NCI-H187 (cell line): ENCODE measurements at regions not wholly inside any gene's neighbourhood (a gene's known extent, or its start where the extent isn't known, plus 50 kb on each side); places are given as distances from the start of the nearest gene placed in this dataset.
A peak's percentile ranks its signal among the peaks of the same experiment; 100 is the strongest.
"Not testable (repeated sequence)": the region's sequence is repeated elsewhere in the genome, so short reads cannot be mapped to it uniquely, and the experiment has no call there.

ENCODE experiments used
- DNase-seq, 2 experiments: peaks; one replicate each; lab custom pipeline; 2025; lab: John Stamatoyannopoulos, UW

DNA sequence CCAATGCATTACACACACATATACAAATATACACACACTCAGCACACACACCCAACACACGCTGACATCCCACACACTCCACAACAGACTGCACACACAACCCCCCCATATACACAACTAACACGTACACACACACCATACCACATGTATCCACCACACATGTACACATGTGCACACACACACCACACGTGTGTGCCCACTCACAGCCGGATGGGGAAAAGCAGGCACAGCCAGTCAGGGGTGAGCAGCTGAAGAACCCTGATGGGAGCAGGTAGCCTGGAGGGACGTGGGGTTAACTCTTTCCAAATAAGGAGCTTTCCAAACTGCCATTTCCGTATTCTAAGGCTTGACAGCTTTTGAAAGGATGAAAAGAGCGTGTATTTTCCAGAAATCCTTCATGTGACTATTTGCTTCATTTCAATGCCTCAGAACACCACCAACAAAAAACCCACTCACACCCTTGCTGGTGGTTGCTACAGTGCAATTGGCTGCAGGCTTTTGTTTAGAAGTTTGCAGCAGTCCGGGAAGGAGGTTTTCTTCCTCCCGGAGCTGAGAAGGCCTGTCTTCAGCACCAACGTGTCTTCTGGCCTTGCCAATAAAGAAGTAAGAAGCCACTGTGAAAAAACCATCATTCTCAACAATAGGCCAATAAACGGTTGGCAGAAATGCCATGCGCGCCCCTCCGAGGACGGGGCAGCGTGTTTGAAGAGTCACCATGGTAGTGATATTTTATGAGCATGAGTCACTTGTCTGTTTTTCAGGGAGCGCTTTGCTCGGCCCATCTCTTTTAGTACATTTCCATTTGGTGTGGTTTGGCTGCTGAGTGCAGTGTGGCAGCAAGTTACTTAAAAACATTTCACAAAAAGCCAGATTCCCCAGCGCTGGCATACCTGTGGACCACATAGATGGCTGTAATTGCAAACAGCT, 131.3 kb upstream of the GMDS start:
- no peak for DNase-seq

DNA sequence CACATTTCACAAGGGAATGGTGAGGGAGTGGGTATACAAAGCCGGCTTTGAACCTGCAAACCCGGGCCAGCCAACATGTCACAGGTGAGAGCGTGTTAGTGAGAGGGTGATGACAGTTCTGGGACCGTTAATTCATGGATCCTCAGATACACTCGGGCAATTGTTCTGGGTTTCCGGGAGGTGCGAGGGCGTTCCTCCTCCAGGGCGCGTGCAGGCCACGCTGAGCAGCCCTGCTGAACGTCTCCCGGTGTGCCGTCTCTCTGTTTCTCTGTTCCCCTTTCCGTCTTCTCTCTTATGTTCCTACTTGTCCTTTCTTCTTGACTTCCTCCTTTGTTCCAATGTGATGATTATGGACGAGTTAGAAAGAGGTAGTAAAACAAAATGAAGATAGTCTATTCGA, 130.0 kb upstream of the GMDS start:
- no peak for DNase-seq

DNA sequence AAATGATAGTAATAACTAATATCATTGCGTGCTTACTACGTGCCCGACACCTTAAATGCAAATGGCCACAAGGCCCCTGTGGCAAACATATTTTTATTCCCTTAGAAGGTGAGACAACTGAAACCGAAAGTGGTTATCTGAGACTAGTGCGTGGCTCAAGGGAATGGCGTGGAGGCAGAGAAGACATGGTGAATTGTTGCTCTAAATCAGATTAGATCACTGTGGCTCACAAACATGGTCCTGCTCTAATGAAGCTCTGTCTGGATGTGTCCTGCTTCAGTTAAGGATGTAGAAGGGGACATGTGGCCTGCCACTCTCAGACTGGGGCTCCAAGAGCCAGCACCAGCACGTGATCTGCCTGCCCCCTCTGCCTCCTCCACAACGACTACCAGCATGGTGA, 124.2 kb upstream of the GMDS start:
- no peak for DNase-seq

- no peak for DNase-seq
Observed at GRCh38 chr6:2363211-2363610, 117.8 kb upstream of the GMDS start.

DNA sequence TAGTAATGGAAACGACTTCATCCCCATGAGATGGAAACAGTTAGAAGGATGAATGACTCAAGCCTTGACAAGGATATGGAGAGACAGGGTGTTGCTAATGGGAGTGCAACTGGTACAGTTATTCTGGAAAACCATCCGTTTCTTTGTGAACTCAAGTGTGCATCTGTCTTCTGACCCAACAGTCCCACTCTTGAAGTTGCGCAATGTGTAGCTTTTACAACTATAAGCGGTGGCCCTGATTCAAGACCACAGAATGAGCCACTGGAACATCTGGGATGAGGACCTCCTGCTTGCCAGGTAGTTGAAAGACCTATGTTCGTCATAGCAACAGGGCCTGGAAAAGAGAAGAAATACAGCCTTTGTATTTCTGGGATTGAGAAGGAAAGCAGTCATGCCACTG, 115.8 kb upstream of the GMDS start:
- DNase-seq = no peak

DNA sequence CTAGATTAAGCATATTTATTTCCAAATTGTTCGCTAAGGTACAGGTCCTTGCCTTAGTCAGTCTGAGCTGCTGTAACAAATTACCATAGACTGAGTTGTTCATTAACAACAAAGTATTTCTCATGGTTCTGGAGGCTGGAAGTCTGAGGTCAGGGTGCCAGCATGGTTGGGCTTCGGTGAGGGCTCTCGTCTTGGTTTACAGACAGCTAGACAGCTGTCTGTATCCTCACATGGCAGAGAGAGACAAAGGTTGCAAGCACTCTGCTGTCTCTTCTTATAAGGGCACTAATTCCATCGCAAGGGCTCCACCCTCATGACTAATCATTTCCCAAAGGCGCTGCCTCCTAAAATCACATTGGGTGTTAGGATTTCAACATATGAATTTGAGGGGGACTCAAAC, 115.3 kb upstream of the GMDS start:
- DNase-seq = no peak

DNA sequence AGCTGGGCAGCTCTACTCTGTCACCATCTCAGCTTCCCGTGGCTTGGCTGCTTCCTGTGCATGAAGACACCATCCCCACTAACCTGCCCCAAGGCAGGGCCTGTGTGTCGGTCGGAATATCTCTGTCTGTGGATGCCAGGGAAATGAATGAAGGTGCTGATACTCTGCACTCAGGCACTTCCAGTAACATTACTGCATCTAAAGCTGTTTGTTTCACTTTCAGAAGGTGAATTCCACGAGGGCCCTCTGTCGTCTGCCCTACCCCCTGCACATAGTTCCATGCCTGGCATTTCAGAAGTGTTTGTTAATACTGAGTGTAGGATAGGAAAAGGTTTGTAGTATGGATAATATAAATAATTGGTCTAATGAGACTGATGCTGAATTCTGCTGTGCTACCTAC, 114.7 kb upstream of the GMDS start:
- DNase-seq = no peak

GRCh38 chr6:2355150-2355549, 109.7 kb upstream of the GMDS start:
- no peak for DNase-seq

DNA sequence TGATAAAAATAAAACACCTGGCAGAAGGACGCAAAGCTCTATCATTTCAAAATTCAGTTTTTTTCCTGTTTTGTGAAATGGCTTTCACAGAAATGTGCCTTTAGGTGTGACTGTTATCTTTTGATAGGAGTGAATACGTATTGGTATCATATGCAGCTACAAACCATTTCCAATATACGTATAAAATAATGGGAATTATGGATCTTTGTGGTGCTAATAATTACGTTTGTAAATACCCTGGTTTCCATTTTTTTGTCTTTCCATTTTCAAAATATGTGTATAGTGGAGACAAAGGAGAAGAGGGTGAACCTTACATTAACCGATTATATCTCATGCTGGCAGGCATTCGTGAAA, 108.7 kb upstream of the GMDS start:
- no peak for DNase-seq

GRCh38 chr6:2353412-2354137, 108.2 kb upstream of the GMDS start:
- peak; percentile 13 to 39 for DNase-seq

- no peak for DNase-seq
Observed at GRCh38 chr6:2351807-2352431, 106.5 kb upstream of the GMDS start.

- no peak for DNase-seq
Observed at GRCh38 chr6:2351090-2351489, 105.7 kb upstream of the GMDS start.

DNA sequence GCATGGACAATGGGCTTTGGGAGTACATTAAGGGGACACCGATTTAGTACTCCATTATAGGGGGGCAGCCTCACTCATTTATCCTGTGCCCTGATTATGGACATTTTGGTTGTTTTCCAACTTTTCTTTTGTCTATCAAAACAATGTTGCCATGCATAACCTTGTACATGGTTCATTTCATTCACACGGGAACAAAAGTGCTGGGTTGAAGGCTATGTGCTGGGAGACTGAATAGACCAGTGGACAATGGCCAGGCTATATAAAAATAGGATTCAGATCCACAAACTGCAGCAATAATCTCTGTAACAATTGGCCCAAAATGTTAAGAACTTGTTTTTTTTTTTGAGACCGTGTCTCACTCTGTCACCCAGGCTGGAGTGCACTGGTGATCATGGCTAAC, 100.7 kb upstream of the GMDS start:
- no peak for DNase-seq

- DNase-seq = no peak
Observed at GRCh38 chr6:2344319-2344905, 99.0 kb upstream of the GMDS start.

GRCh38 chr6:2327591-2327990, 82.2 kb upstream of the GMDS start:
- no peak for DNase-seq

DNA sequence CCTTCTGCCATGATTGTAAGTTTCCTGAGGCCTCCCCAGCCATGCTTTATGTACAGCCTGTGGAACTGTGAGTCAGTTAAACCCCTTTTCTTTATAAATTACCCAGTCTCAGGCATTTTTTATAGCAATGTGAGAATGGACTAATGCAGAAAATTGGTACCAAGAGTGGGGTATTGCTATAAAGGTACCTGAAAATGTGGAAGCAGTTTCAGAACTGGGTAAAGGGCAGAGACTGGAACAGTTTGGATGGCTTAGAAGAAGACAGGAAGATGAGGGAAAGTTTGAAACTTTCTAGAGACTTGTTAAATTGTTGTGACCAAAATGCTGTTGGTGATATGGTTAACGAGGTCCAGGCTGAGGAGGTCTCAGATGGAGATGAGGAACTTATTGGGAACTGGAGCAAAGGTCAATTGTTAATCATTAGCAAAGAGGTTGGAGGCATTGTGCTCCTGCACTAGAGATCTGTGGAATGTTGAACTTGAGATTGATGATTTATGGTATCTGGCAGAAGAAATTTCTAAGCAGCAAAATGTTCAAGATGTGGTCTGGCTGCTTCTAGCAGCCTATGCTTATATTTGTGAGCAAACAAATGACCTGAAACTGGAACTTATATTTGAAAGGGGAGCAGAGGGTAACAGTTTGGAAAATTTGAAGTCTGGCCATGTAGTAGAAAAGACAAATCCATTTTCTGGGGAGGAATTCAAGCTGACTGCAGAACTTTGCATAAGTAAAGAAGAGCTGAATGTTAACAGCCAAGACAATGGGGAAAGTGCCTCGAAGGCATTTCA, 79.0 kb upstream of the GMDS start:
- no peak for DNase-seq

- not testable (repeated sequence) for DNase-seq
Observed at GRCh38 chr6:2317498-2317897, 72.1 kb upstream of the GMDS start.

GRCh38 chr6:2314641-2315040, 69.2 kb upstream of the GMDS start:
- no peak for DNase-seq

- DNase-seq = no peak
Observed at GRCh38 chr6:2310042-2310441, 64.6 kb upstream of the GMDS start.

- no peak for DNase-seq
Observed at GRCh38 chr6:2309122-2309521, 63.7 kb upstream of the GMDS start.

GRCh38 chr6:2307799-2308198, 62.4 kb upstream of the GMDS start:
- no peak for DNase-seq

DNA sequence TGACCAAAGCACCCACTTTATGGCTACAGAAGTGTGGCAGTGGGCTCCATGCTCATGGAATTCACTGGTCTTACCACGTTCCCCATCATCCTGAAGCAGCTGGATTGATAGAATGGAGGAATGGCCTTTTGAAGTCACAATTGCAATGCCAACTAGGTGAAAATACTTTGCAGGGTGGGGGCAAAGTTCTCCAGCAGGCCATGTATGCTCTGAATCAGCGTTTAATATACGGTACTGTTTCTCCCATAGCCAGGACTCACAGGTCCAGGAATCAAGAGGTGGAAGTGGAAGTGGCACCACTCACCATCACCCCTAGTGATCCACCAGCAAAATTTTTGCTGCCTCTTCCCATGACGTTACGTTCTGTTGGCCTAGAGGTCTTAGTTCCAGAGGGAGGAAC, 60.5 kb upstream of the GMDS start:
- DNase-seq = no peak
